AG08396 (cell line): ENCODE measurements at regions not wholly inside any gene's neighbourhood (a gene's known extent, or its start where the extent isn't known, plus 50 kb on each side); places are given as distances from the start of the nearest gene placed in this dataset.
"Not testable (repeated sequence)": the region's sequence is repeated elsewhere in the genome, so short reads cannot be mapped to it uniquely, and the experiment has no call there.

Experiments
- DNase-seq: peaks from one replicate; pipeline ENCODE4 v3.0.0; 2012; ENCODE audit warnings: low spot score, mixed read lengths

GRCh38 chr7:124635416-124635815 is 130.2 kb downstream of the GPR37 start:
- DNase-seq, result no peak

GRCh38 chr7:124633740-124634139 is 131.9 kb downstream of the GPR37 start:
- DNase-seq, result no peak

- no peak for DNase-seq
Observed at GRCh38 chr7:124630395-124630794, 135.2 kb downstream of the GPR37 start.

- DNase-seq, result no peak
Observed at GRCh38 chr7:124618871-124619270, 146.7 kb downstream of the GPR37 start.

- DNase-seq, result not testable (repeated sequence)
Observed at GRCh38 chr7:124618051-124618450, 147.5 kb downstream of the GPR37 start.

GRCh38 chr7:124603066-124603465 is 162.5 kb downstream of the GPR37 start:
- DNase-seq, result peak; percentile 3

GRCh38 chr7:124597509-124597908 is 168.1 kb downstream of the GPR37 start:
- no peak for DNase-seq

- no peak for DNase-seq
Observed at GRCh38 chr7:124596881-124597280, 168.7 kb downstream of the GPR37 start.

GRCh38 chr7:124590814-124591213 is 174.8 kb downstream of the GPR37 start:
- DNase-seq, result no peak

GRCh38 chr7:124577256-124577655 is 188.3 kb downstream of the GPR37 start:
- no peak for DNase-seq

GRCh38 chr7:124575176-124575575 is 190.4 kb downstream of the GPR37 start:
- no peak for DNase-seq

- no peak for DNase-seq
Observed at GRCh38 chr7:124570558-124570957, 195.0 kb downstream of the GPR37 start.

- peak; percentile 4 for DNase-seq
Observed at GRCh38 chr7:124566583-124566982, 199.0 kb downstream of the GPR37 start.

- DNase-seq, result no peak
Observed at GRCh38 chr7:124557587-124557986, 208.0 kb downstream of the GPR37 start.

GRCh38 chr7:124557101-124557500 is 208.5 kb downstream of the GPR37 start:
- DNase-seq, result no peak

GRCh38 chr7:124553502-124553901 is 212.1 kb downstream of the GPR37 start:
- no peak for DNase-seq

- DNase-seq, result no peak
Observed at GRCh38 chr7:124552217-124552616, 213.4 kb downstream of the GPR37 start.

GRCh38 chr7:124550036-124550435 is 215.6 kb downstream of the GPR37 start:
- no peak for DNase-seq

- DNase-seq, result no peak
Observed at GRCh38 chr7:124542476-124542875, 223.1 kb downstream of the GPR37 start.

GRCh38 chr7:124536156-124536762 is 229.3 kb downstream of the GPR37 start:
- no peak for DNase-seq

- DNase-seq, result peak; percentile 22
Observed at GRCh38 chr7:124532166-124532565, 233.4 kb downstream of the GPR37 start.

GRCh38 chr7:124516911-124517310 is 248.7 kb downstream of the GPR37 start:
- DNase-seq, result no peak

- no peak for DNase-seq
Observed at GRCh38 chr7:124515106-124515830, 250.3 kb downstream of the GPR37 start.

- DNase-seq, result no peak
Observed at GRCh38 chr7:124514471-124514870, 251.1 kb downstream of the GPR37 start.
